B cell (primary cell): ENCODE measurements at regions not wholly inside any gene's neighbourhood (a gene's known extent, or its start where the extent isn't known, plus 50 kb on each side); places are given as distances from the start of the nearest gene placed in this dataset.
"Not testable (repeated sequence)": the region's sequence is repeated elsewhere in the genome, so short reads cannot be mapped to it uniquely, and the experiment has no call there.

ENCODE experiments used
- ATAC-seq: fragments of 200-7000 bp; cut with Tn5 transposase; one replicate; pipeline ENCODE4 v1.10.0; 2021; ENCODE audit warnings: low read depth, mild to moderate bottlenecking, moderate number of reproducible peaks, moderate library complexity
- CTCF ChIA-PET: fragments of 350-600 bp; sonication (Branson Sonifier 250); formaldehyde crosslinking; loops from one replicate; lab custom pipeline; 2021; ENCODE audit warnings: antibody characterized with exemption, inconsistent platforms; lab: Charles Lee
- POLR2A ChIA-PET: fragments of 350-600 bp; sonication (Branson Sonifier 250); formaldehyde crosslinking; loops from one replicate; lab custom pipeline; 2021; ENCODE audit warnings: antibody characterized with exemption; lab: Charles Lee
- DNase-seq: peaks from one replicate; pipeline ENCODE4 v3.0.0; 2013
- H2AFZ ChIP-seq: 2 replicates; pipeline ENCODE4 v1.6.1; 2012; ENCODE audit warnings: mild to moderate bottlenecking, low read depth, low read length; ENCODE audit not compliant: insufficient read depth, poor library complexity, severe bottlenecking
- H3K27ac ChIP-seq, 2 donors: 1 replicate in 1 of 2; 2 replicates in 1 of 2; pipeline ENCODE4 v1.5.1; 2012 to 2013; ENCODE audit warnings: low read length in 2 of 2, mild to moderate bottlenecking in 2 of 2, moderate library complexity in 1 of 2
- H3K27me3 ChIP-seq, 4 experiments: fragments of 200-600 bp in 1 of 4; sonication (generic) in 1 of 4; replicated peaks in 1 of 4; 1 replicate in 2 of 4; 2 replicates in 2 of 4; pipeline versions ENCODE4 v1.6.1 to v1.7.0; 2013 to 2016; ENCODE audit warnings: low read length in 3 of 4, mild to moderate bottlenecking in 2 of 4, mixed read lengths in 1 of 4, moderate library complexity in 1 of 4; ENCODE audit not compliant: insufficient read depth in 4 of 4, control insufficient read depth in 3 of 4; ENCODE audit errors: control extremely low read depth in 1 of 4
- H3K36me3 ChIP-seq, 2 experiments: replicated peaks in 1 of 2; 1 replicate in 1 of 2; 2 replicates in 1 of 2; pipeline versions ENCODE4 v1.6.1 to v1.7.1; 2013; ENCODE audit warnings: low read length in 1 of 2; ENCODE audit not compliant: insufficient read depth in 2 of 2, control insufficient read depth in 1 of 2; ENCODE audit errors: control extremely low read depth in 1 of 2, extremely low read depth in 1 of 2
- H3K4me1 ChIP-seq, 2 donors: fragments of 200-600 bp in 1 of 2; sonication (generic) in 1 of 2; 1 replicate in 1 of 2; 2 replicates in 1 of 2; pipeline versions ENCODE4 v1.5.1 to v1.6.1; 2013 to 2017; ENCODE audit warnings: low read length in 2 of 2; ENCODE audit not compliant: control insufficient read depth in 2 of 2, insufficient read depth in 2 of 2
- H3K4me2 ChIP-seq: replicated peaks from 2 replicates; pipeline ENCODE3; 2012; ENCODE audit warnings: mild to moderate bottlenecking, low read depth, low read length; ENCODE audit not compliant: poor library complexity, severe bottlenecking
- H3K4me3 ChIP-seq, 5 experiments: fragments of 200-600 bp in 1 of 5; sonication (generic) in 1 of 5; 1 replicate in 3 of 5; 2 replicates in 2 of 5; pipeline versions ENCODE4 v1.5.1 to v1.7.0; 2011 to 2016; ENCODE audit warnings: low read length in 4 of 5, mild to moderate bottlenecking in 4 of 5, low read depth in 2 of 5, control low read depth in 1 of 5, moderate library complexity in 1 of 5; ENCODE audit not compliant: insufficient read depth in 1 of 5; ENCODE audit errors: control extremely low read depth in 1 of 5, extremely low read depth in 1 of 5
- H3K79me2 ChIP-seq: fragments of 200-600 bp; sonication (generic); one replicate; pipeline ENCODE4 v1.6.0; 2016; ENCODE audit warnings: low read length; ENCODE audit not compliant: control insufficient read depth, insufficient read depth
- H3K9ac ChIP-seq: fragments of 200-600 bp; sonication (generic); 2 replicates; pipeline ENCODE4 v1.6.1; 2017; ENCODE audit warnings: mild to moderate bottlenecking, low read length, moderate library complexity
- H3K9me3 ChIP-seq, 3 donors: one replicate each; pipeline versions ENCODE4 v1.6.1 to v1.7.1; 2013; ENCODE audit warnings: low read length in 2 of 3; ENCODE audit not compliant: control insufficient read depth in 2 of 3, insufficient read depth in 1 of 3; ENCODE audit errors: control extremely low read depth in 1 of 3
- H4K20me1 ChIP-seq: 2 replicates; pipeline ENCODE4 v1.6.0; 2012; ENCODE audit warnings: mild to moderate bottlenecking, low read length; ENCODE audit not compliant: insufficient read depth, control insufficient read depth, poor library complexity, severe bottlenecking
- H3K27ac Mint-ChIP-seq: one replicate; pipeline ENCODE4 v1.8.0; 2021; ENCODE audit warnings: mixed read lengths
- H3K27me3 Mint-ChIP-seq: one replicate; pipeline ENCODE4 v1.8.0; 2021; ENCODE audit warnings: mixed read lengths
- H3K4me1 Mint-ChIP-seq: one replicate; pipeline ENCODE4 v1.8.0; 2021; ENCODE audit warnings: mixed read lengths
- H3K4me3 Mint-ChIP-seq: one replicate; pipeline ENCODE4 v1.8.0; 2021; ENCODE audit warnings: mixed read lengths
- H3K9me3 Mint-ChIP-seq: one replicate; pipeline ENCODE4 v1.8.0; 2022; ENCODE audit warnings: mixed read lengths; ENCODE audit not compliant: insufficient read depth
- EZH2 ChIP-seq: IDR thresholded peaks from 2 replicates; pipeline ENCODE4 v1.6.1; 2012; ENCODE audit warnings: borderline replicate concordance, low read depth, mild to moderate bottlenecking, moderate library complexity, low read length; ENCODE audit not compliant: insufficient read depth, poor library complexity, severe bottlenecking
- WGBS: methylation state at CpG from one replicate; pipeline ENCODE4 v1.1.5; 2013; ENCODE audit warnings: missing lambda C conversion rate; ENCODE audit not compliant: insufficient coverage; 5-methylcytosine and 5-hydroxymethylcytosine counted together
- intact Hi-C: fragments of 100-400 bp; cut with micrococcal nuclease; formaldehyde crosslinking; loops from one replicate; pipeline ENCODE4 v1.10.0; 2022
- TF ChIP-seq, protein P1 (sequence below): fragments of 200-600 bp; IDR thresholded peaks from one replicate; pipeline ENCODE4 v1.8.0; 2022; ENCODE audit warnings: antibody characterized with exemption, mild to moderate bottlenecking

DNA sequence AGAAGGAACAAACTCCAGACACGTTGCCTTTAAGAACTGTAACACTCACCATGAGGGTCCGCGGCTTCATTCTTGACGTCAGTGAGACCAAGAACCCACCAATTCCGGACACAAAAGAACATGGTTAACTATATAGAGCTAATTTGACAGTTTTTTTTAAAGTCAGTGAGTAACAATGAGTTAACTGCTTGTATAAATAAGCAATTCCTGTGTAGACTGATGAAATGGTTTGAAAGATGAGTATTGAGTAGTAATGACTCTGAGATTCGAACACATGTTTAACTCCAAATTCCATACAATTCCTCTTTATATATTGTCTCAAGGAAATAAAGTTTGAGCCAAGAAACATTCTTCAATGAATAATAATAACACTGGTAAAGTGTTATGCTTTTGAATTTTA lies 478.0 kb downstream of the MMUT start:
- POLR2A ChIA-PET: no interaction called here
- Histone ChIP-seq H3K9me3 (peaks cover 0 to 28% (median 6%) of the 10 kb centered on the region in 3 donors), H3K4me3 (no peak overlapping the region), H3K27ac (no peak overlapping the region), H3K4me2 (no peak overlapping the region), H2AFZ (no peak overlapping the region), H3K79me2 (no peaks in the 10 kb centered on the region), H3K27me3 (no peaks in the 10 kb centered on the region), H4K20me1 (no peaks in the 10 kb centered on the region), H3K9ac (no peak overlapping the region), H3K4me1 (no peaks in the 10 kb centered on the region), H3K36me3 (no peaks in the 10 kb centered on the region)
- no peaks in the 10 kb centered on the region for H3K27me3 Mint-ChIP-seq
- DNase-seq (no peak), ATAC-seq (no peak)
- 97% methylated on average over 5 of the region's 6 CpGs for WGBS
- H3K9me3 Mint-ChIP-seq: peaks cover 6% of the 10 kb centered on the region
- H3K27ac Mint-ChIP-seq: no peak overlapping the region
- TF ChIP-seq, protein P1, sequence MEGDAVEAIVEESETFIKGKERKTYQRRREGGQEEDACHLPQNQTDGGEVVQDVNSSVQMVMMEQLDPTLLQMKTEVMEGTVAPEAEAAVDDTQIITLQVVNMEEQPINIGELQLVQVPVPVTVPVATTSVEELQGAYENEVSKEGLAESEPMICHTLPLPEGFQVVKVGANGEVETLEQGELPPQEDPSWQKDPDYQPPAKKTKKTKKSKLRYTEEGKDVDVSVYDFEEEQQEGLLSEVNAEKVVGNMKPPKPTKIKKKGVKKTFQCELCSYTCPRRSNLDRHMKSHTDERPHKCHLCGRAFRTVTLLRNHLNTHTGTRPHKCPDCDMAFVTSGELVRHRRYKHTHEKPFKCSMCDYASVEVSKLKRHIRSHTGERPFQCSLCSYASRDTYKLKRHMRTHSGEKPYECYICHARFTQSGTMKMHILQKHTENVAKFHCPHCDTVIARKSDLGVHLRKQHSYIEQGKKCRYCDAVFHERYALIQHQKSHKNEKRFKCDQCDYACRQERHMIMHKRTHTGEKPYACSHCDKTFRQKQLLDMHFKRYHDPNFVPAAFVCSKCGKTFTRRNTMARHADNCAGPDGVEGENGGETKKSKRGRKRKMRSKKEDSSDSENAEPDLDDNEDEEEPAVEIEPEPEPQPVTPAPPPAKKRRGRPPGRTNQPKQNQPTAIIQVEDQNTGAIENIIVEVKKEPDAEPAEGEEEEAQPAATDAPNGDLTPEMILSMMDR: no peak
- TF ChIP-seq EZH2: no peak
- CTCF ChIA-PET: no interaction called here
- intact Hi-C loops: no loop called here
- H3K4me3 Mint-ChIP-seq: no peak overlapping the region
- H3K4me1 Mint-ChIP-seq: no peaks in the 10 kb centered on the region

DNA sequence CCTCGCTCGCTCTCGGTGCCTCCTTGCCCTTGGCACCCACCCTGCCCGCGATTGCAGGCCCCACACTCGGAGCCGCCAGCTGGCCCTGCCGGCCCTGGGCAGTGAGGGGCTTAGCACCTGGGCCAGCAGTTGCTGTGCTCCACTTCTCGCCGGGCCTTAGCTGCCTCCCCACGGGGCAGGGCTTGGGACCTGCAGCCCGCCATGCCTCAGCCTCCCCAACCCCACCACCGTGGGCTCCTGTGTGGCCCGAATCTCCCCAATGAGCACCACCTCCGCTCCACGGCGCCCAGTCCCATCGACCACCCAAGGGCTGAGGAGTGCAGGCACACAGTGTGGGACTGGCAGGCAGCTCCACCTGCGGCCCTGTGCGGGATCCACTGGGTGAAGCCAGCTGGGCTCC lies 479.1 kb downstream of the MMUT start:
- H3K27ac ChIP-seq, H3K36me3 ChIP-seq, H3K27me3 Mint-ChIP-seq, H3K4me1 ChIP-seq, H3K9ac ChIP-seq, H3K4me3 Mint-ChIP-seq, H2AFZ ChIP-seq, H3K79me2 ChIP-seq, H3K27me3 ChIP-seq, H3K4me3 ChIP-seq, H3K9me3 Mint-ChIP-seq, intact Hi-C loops, ATAC-seq, DNase-seq, H3K4me2 ChIP-seq, POLR2A ChIA-PET, CTCF ChIA-PET, H4K20me1 ChIP-seq, H3K27ac Mint-ChIP-seq, H3K4me1 Mint-ChIP-seq: not testable (repeated sequence)
- H3K9me3 ChIP-seq: peaks cover 0 to 24% (median 0%) of the 10 kb centered on the region in 3 donors
- 95% methylated on average over 18 of the region's 20 CpGs for WGBS
